H54 (cell line): ENCODE measurements at regions not wholly inside any gene's neighbourhood (a gene's known extent, or its start where the extent isn't known, plus 50 kb on each side); places are given as distances from the start of the nearest gene placed in this dataset.
"Not testable (repeated sequence)": the region's sequence is repeated elsewhere in the genome, so short reads cannot be mapped to it uniquely, and the experiment has no call there.

ENCODE experiments used
- DNase-seq: peaks from one replicate; pipeline ENCODE4 v3.0.0; 2011; ENCODE audit warnings: low spot score, mixed read lengths; ENCODE audit not compliant: insufficient read length
- FAIRE-seq: peaks from 3 replicates; lab custom pipeline; 2011; peaks lifted over from hg19 to GRCh38; lab: Jason Lieb, UNC
- POLR2A ChIP-seq: IDR thresholded peaks from 2 replicates; pipeline ENCODE4 v1.6.1; 2011; ENCODE audit warnings: low read depth, mild to moderate bottlenecking, low read length

DNA sequence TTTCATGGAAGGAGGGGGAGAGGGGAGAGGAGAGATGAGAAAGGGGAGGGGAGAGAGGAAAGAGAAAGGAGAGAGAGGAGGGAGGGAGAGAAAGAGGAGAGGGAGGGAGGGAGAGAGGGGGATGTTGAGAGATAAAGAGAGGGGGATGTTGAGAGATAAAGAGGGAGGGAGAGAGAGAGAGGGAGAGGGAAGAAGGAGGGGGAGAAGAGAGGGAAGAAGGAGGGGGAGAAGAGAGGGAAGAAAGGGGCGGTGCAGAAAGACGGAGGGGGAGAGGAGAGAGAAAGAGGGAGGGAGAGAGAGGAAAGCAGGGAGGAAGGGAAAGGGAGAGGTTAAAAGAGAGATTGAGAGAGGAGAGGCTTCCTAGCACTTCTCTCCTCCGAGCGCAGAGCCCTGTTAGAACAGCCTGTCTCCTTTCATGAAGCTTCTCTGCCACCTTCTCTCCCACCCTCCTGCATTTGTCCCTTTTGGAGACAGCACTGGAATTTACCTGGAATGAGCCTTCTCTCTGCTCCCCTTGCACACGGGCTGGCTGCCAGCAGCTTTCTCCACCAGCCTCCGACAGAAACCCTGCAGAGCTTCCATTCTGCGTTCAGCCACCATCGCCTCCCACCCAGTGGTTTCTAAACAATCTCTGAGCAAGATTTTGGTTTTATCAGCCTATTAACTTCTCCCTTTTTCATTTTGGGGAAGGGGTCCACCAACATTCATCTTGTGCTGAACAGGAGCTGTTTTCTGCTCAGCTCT lies 74.0 kb upstream of the CARD11 start:
- FAIRE-seq (no peak), DNase-seq (no peak)
- no peak for TF ChIP-seq POLR2A

GRCh38 chr7:3119352-3119927 lies 75.8 kb upstream of the CARD11 start:
- not testable (repeated sequence) for FAIRE-seq

GRCh38 chr7:3119963-3120362 lies 76.3 kb upstream of the CARD11 start:
- FAIRE-seq: no peak
- TF ChIP-seq POLR2A: no peak
- DNase-seq: no peak

More at GRCh38 chr7:3119352-3119927, 75.8 kb upstream of the CARD11 start:
- not testable (repeated sequence) for DNase-seq

- TF ChIP-seq POLR2A: no peak
- FAIRE-seq (no peak), DNase-seq (no peak)
These were observed 76.8 kb upstream of the CARD11 start for GRCh38 chr7:3120513-3120912.

GRCh38 chr7:3128857-3129490 lies 85.3 kb upstream of the CARD11 start:
- DNase-seq (no peak), FAIRE-seq (no peak)
- TF ChIP-seq POLR2A: no peak

DNA sequence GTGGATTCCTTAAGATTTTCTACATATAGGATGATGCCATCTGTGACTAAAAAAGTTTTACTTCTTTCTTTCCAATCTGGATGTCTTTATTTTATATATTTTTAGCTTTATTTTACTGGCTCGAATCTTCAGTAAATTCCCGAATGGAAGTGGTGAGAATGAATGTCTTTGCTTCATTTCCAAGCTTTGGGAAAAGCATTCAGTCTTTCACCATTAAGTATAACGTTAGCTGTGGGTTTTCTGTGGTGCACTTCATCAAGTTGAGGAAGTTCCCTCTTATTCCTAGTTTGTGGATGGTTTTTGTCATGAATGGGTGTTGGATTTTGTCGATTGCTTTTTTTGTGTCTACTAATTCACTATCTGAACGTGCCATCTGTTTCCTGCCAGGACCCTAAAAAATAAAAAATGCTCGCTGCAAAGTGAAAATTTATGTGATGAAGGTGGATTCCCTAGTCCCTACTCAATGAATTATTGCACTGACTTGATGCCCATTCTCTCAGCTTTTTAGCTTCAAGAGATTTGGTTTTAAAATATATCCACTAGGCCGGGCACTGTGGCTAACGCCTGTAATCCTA lies 90.2 kb upstream of the CARD11 start:
- FAIRE-seq (no peak), DNase-seq (no peak)
- TF ChIP-seq POLR2A: no peak

DNA sequence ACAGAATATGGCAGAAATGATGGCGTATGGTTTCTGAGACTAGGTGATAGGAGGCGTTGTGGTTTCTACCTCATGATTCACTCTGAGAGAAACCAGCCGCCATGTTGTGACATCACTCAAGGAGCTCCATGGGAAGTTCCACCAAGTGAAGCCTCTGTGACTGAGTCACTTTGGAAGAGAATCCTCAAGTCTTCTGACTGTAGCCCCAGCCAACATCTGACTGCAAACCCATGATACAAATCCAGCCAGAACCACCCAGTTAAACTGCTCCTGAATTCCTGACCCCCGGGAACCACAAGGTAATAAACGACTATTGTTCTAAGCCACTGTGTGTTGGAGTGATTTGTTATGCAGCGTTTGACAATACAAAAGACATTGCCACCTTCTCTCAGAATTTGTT lies 91.1 kb upstream of the CARD11 start:
- no peak for TF ChIP-seq POLR2A
- FAIRE-seq (no peak), DNase-seq (no peak)

GRCh38 chr7:3135626-3136025 lies 92.0 kb upstream of the CARD11 start:
- TF ChIP-seq POLR2A: no peak
- FAIRE-seq (no peak), DNase-seq (no peak)

GRCh38 chr7:3138206-3138605 lies 94.5 kb upstream of the CARD11 start:
- TF ChIP-seq POLR2A: no peak
- no peak for FAIRE-seq
- DNase-seq: no peak

DNA sequence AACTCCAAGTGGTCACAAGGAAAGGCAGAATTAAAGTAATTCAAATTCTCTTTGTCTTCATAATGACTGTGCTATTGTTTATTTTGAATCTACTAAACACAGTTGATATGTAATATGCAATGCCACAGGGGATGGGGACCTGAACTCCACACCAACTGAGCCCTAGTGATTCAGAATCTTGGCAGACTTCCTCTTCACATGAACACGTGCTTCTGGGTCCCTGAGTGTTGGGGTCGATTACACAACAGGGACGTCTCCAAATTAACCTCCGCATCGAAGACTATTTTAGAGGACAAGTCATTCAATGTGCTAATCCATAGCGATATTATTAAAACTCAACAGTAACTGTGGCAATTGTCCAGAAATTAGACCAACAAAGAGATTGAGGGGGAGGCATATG lies 95.3 kb upstream of the CARD11 start:
- FAIRE-seq: no peak
- TF ChIP-seq POLR2A: no peak

GRCh38 chr7:3140834-3141233 lies 97.2 kb upstream of the CARD11 start:
- no peak for TF ChIP-seq POLR2A
- no peak for FAIRE-seq
- DNase-seq: no peak

More for the DNA sequence above, 95.3 kb upstream of the CARD11 start:
- no peak for DNase-seq

DNA sequence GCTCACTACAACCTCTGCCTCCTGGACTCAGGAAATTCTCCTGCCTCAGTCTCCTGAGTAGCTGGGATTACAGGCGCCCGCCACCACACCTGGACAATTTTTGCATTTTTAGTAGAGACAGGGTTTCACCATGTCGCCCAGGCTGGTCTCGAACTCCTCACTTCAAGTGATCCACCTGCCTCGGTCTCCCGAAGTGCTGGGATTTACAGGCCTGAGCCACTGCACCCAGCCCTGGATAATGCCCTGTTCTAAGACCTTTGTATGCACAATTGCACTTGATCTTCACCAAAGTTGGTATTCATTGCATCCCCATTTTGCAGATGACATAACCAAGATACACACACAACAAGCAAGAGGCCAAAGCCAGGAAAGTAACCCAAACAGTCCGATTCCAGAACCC lies 97.7 kb upstream of the CARD11 start:
- no peak for DNase-seq
- FAIRE-seq: no peak
- no peak for TF ChIP-seq POLR2A

DNA sequence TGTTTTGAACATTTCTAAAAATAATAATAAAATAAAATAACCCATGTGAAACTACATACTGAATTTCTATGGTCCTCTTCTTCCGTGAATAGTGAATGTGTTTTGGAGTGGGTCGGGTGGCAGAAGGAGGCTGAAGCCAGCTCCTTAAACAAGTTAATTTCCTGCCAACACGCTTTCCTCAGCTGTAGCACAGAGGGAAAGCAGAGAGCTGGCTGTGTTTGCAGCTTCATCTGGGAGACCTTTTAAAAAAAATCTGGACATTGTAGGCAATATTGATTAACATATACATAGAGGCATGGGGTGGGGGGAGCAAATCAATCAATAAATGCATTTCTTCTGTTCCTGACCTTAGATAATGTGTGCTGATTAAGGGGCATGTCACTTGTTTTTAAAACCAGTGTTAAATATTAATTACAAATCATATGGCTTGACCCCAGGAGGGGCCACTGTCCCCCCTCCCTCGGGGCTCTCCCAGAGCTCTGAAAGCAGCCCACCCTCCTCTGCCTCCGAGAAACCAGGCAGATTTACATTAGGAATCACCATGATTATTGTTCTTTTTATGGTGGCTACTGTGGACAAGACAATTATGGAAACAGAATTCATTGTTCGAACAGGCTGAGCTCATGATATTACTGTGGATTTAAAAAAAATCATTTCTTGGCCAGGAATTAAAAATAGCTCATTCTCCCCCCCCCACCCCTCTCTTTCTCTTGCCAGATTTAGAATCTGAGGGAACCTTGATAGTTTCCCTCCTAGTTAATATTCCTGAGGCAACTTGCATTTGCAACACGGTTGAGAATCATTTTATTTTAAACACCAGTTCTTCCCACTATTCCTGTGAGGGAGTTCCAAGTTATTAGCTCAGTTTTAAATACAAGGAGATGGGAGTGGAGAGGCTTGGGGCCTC lies 100.5 kb upstream of the CARD11 start:
- no peak for DNase-seq
- FAIRE-seq: no peak
- TF ChIP-seq POLR2A: no peak

DNA sequence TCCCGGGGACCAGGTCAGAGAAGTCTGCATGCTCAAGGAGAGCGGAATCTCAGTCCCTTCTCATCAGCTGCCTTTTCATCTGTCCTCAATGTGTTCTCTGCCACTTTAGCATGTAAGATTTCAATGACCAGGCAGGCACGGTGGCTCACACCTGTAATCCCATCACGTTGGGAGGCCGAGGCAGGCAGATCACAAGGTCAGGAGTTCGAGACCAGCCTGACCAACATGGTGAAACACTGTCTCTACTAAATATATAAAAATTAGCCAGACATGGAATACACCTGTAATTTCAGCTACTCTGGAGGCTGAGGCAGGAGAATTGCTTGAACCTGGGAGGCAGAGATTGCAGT lies 101.1 kb upstream of the CARD11 start:
- FAIRE-seq: not testable (repeated sequence)

More for the DNA sequence above, 101.1 kb upstream of the CARD11 start:
- not testable (repeated sequence) for DNase-seq
